Keratinocyte (primary cell): ENCODE measurements at regions not wholly inside any gene's neighbourhood (a gene's known extent, or its start where the extent isn't known, plus 50 kb on each side); places are given as distances from the start of the nearest gene placed in this dataset.

ENCODE experiments used
- DNase-seq: peaks from one replicate; pipeline ENCODE4 v3.0.0-alpha.2; 2011; ENCODE audit warnings: low read depth, missing footprints, low spot score
- FAIRE-seq: peaks from 2 replicates; lab custom pipeline; 2011; peaks lifted over from hg19 to GRCh38; lab: Jason Lieb, UNC
- H2AFZ ChIP-seq: 2 replicates; pipeline ENCODE4 v1.6.0; 2012; ENCODE audit warnings: low read length, control low read depth, inconsistent platforms; ENCODE audit not compliant: control insufficient read depth
- H3K27ac ChIP-seq: 2 replicates; pipeline ENCODE4 v1.5.1; 2011; ENCODE audit warnings: low read length; ENCODE audit not compliant: control insufficient read depth, insufficient read depth
- H3K27me3 ChIP-seq: 3 replicates; pipeline ENCODE4 v1.6.0; 2011; ENCODE audit warnings: low read length; ENCODE audit not compliant: control insufficient read depth, insufficient read depth; ENCODE audit errors: extremely low read depth
- H3K36me3 ChIP-seq, 2 experiments: 2 replicates in 1 of 2; 3 replicates in 1 of 2; pipeline ENCODE4 v1.5.1; 2011; ENCODE audit warnings: low read length in 2 of 2, mild to moderate bottlenecking in 1 of 2; ENCODE audit not compliant: control insufficient read depth in 2 of 2, insufficient read depth in 2 of 2; ENCODE audit errors: extremely low read depth in 1 of 2
- H3K4me1 ChIP-seq: 3 replicates; pipeline ENCODE4 v1.5.1; 2011; ENCODE audit warnings: low read length; ENCODE audit not compliant: control insufficient read depth, insufficient read depth; ENCODE audit errors: extremely low read depth
- H3K4me2 ChIP-seq: 3 replicates; pipeline ENCODE4 v1.6.0; 2011; ENCODE audit warnings: low read depth, low read length; ENCODE audit not compliant: control insufficient read depth, insufficient read depth; ENCODE audit errors: extremely low read depth
- H3K4me3 ChIP-seq, 3 experiments: fragments of 200-600 bp in 1 of 3; sonication (generic) in 1 of 3; 2 replicates in 2 of 3; 3 replicates in 1 of 3; pipeline ENCODE4 v1.5.1; 2011 to 2016; ENCODE audit warnings: low read length in 3 of 3, mild to moderate bottlenecking in 3 of 3, control low read depth in 2 of 3, inconsistent platforms in 1 of 3, low read depth in 1 of 3, mixed read lengths in 1 of 3, mixed run types in 1 of 3, moderate library complexity in 1 of 3; ENCODE audit not compliant: control insufficient read depth in 2 of 3, insufficient read depth in 2 of 3; ENCODE audit errors: extremely low read depth in 1 of 3
- H3K79me2 ChIP-seq: 2 replicates; pipeline ENCODE4 v1.6.0; 2012; ENCODE audit warnings: low read length; ENCODE audit not compliant: control insufficient read depth, insufficient read depth
- H3K9ac ChIP-seq: 3 replicates; pipeline ENCODE4 v1.6.0; 2011; ENCODE audit warnings: low read length; ENCODE audit not compliant: control insufficient read depth, insufficient read depth; ENCODE audit errors: extremely low read depth
- H3K9me1 ChIP-seq: 3 replicates; pipeline ENCODE4 v1.6.0; 2011; ENCODE audit warnings: low read length; ENCODE audit not compliant: control insufficient read depth, insufficient read depth; ENCODE audit errors: extremely low read depth
- H3K9me3 ChIP-seq: 2 replicates; pipeline ENCODE4 v1.5.1; 2012; ENCODE audit warnings: low read depth, low read length; ENCODE audit not compliant: control insufficient read depth
- H4K20me1 ChIP-seq: 3 replicates; pipeline ENCODE4 v1.6.0; 2011; ENCODE audit warnings: low read length; ENCODE audit not compliant: control insufficient read depth, insufficient read depth; ENCODE audit errors: extremely low read depth
- EZH2 ChIP-seq: IDR thresholded peaks from one replicate; pipeline ENCODE4 v1.6.1; 2012; ENCODE audit warnings: inconsistent platforms, mild to moderate bottlenecking, low read length, moderate library complexity
- dilution Hi-C: fragments of 300-500 bp; cut with MboI; formaldehyde crosslinking; loops from one replicate; pipeline ENCODE4 v1.7.0; 2020; ENCODE audit warnings: low sequenced_read_pairs; ENCODE audit not compliant: extremely low pct_ligation_motif_present
- TF ChIP-seq, protein P1 (sequence below), 3 experiments: IDR thresholded peaks in 1 of 3; conservative IDR thresholded peaks in 1 of 3; optimal IDR thresholded peaks in 1 of 3; 2 replicates in 2 of 3; 3 replicates in 1 of 3; pipeline versions ENCODE3 to v1.5.1; 2011; ENCODE audit warnings: low read length in 3 of 3, mild to moderate bottlenecking in 3 of 3, moderate library complexity in 2 of 3, control low read depth in 1 of 3, inconsistent platforms in 1 of 3; ENCODE audit not compliant: insufficient read depth in 2 of 3; ENCODE audit errors: extremely low read depth in 1 of 3

DNA sequence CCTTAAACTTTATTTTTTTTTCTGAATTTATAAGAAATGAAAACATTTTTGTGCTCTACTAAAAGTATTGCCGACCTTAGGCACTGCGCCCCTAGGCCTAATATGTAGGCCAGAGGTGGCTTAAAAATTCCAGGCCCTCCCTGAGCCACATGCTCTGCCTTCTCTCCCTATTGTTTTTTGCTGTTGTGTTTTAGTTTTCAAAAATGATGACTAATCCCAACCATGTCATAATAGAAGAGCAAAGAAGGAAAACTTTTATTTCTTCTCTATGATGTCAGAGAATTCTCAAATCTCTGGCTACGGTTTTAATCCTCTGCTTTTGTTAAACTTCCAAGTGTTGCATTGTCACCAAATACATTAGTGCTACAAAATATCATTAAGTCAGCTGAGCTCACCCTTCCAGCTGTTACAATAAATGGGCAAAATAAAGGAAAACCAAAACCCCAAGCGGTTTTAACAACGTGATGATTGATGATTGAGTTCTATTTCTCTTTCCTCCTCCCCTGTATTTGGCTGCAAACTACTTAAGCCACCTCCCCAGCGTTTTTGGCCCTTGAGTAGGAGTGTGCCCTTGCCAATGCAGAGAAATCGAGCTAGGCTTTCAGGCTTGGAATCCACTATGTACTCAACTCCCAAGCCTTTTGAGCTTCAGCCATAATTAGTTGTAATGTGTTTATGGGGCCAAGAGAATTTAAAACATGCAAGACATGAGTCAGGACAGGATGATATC lies 163.5 kb upstream of the POU3F3 start:
- TF ChIP-seq, protein P1, sequence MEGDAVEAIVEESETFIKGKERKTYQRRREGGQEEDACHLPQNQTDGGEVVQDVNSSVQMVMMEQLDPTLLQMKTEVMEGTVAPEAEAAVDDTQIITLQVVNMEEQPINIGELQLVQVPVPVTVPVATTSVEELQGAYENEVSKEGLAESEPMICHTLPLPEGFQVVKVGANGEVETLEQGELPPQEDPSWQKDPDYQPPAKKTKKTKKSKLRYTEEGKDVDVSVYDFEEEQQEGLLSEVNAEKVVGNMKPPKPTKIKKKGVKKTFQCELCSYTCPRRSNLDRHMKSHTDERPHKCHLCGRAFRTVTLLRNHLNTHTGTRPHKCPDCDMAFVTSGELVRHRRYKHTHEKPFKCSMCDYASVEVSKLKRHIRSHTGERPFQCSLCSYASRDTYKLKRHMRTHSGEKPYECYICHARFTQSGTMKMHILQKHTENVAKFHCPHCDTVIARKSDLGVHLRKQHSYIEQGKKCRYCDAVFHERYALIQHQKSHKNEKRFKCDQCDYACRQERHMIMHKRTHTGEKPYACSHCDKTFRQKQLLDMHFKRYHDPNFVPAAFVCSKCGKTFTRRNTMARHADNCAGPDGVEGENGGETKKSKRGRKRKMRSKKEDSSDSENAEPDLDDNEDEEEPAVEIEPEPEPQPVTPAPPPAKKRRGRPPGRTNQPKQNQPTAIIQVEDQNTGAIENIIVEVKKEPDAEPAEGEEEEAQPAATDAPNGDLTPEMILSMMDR (optimal IDR thresholded peaks at IDR 0.05 in 1 of 3, IDR thresholded peaks at IDR 0.05 in 1 of 3, conservative IDR thresholded peaks at IDR 0.05 in 1 of 3; ENCODE audit: extremely low read depth in 1 of 3, insufficient read depth in 2 of 3, low read length in 3 of 3) = no peak
- no peak for TF ChIP-seq EZH2

DNA sequence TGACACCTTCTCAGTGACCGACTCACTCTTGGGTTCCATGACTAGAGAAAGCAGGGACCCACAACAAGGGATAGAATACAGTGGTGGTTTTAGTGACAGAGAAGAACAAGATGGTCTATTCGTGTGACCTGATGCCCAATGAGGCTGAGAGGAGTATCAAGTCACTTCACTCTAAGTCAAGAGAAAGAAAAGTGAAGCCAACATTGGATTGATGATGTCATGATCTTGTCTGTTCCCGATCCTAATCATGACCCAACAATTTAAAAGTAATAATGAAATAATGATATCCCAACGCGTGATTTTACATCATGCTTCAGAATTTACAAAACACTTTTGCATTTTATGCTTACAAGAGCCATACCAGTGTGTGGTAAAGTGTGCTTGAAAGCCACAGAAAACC lies 155.6 kb upstream of the POU3F3 start:
- H3K9me3 ChIP-seq = no peaks in the 10 kb centered on the region
- FAIRE-seq = no peak
- H4K20me1 ChIP-seq = no peaks in the 10 kb centered on the region
- H3K79me2 ChIP-seq = no peaks in the 10 kb centered on the region
- dilution Hi-C loops = no loop called here
- no peak overlapping the region for H3K4me2 ChIP-seq
- H3K36me3 ChIP-seq = no peaks in the 10 kb centered on the region
- DNase-seq = no peak
- no peak overlapping the region for H2AFZ ChIP-seq
- H3K4me3 ChIP-seq = no peak overlapping the region
- no peaks in the 10 kb centered on the region for H3K9me1 ChIP-seq
- peaks cover 5% of the 10 kb centered on the region for H3K4me1 ChIP-seq
- no peaks in the 10 kb centered on the region for H3K27me3 ChIP-seq
- no peak overlapping the region for H3K9ac ChIP-seq
- TF ChIP-seq, protein P1 (optimal IDR thresholded peaks at IDR 0.05 in 1 of 3, IDR thresholded peaks at IDR 0.05 in 1 of 3, conservative IDR thresholded peaks at IDR 0.05 in 1 of 3; ENCODE audit: extremely low read depth in 1 of 3, insufficient read depth in 2 of 3, low read length in 3 of 3) = no peak
- TF ChIP-seq EZH2 = no peak
- H3K27ac ChIP-seq = no peak overlapping the region

More for the DNA sequence above, 163.5 kb upstream of the POU3F3 start:
- Histone ChIP-seq H3K9me3 (no peaks in the 10 kb centered on the region), H3K4me2 (no peak overlapping the region), H3K27ac (no peak overlapping the region), H3K36me3 (no peaks in the 10 kb centered on the region), H3K9ac (no peak overlapping the region), H3K9me1 (no peaks in the 10 kb centered on the region), H3K27me3 (no peaks in the 10 kb centered on the region), H2AFZ (no peak overlapping the region), H3K4me3 (no peak overlapping the region), H4K20me1 (no peaks in the 10 kb centered on the region), H3K4me1 (no peaks in the 10 kb centered on the region), H3K79me2 (no peaks in the 10 kb centered on the region)
- dilution Hi-C loops = no loop called here
- DNase-seq (no peak), FAIRE-seq (no peak)
